ENCODE measurements at regions not wholly inside any gene's neighbourhood (a gene's known extent, or its start where the extent isn't known, plus 50 kb on each side); places are given as distances from the start of the nearest gene placed in this dataset.

DNA sequence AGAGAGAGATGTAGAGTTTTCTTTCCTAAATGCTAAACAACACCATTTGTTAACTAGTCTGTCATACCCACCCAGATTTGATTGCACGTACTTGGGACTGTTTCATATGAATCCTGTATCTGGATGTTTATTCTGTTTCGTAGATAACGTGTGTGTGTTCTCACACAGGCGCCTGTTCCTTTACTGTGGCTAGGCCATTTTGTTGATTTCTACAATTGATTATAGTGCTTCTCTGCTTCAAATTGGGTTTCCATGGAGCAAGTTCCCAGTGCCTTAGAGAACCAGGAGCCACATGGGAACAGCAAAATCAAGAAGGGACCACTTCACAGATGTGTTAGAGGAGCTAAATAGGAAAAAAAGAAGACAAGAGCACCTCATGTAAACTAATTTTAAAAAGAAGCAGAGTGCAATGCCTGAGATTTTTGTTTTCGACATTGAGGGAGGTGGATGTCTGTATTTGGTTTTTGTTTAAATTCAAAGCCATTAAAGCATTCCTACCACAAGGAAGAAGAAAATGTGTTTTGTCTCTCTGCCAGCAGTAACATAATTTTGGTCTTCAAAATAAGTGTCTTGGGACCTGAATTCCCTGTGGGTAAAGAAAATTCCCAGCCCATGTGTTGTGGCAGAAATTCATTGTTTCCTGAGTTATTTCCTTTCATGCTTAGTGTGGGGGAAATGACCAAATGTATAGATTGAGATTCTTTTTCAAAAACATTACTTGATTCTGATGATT, 424.0 kb upstream of the C2CD4B start:
- DNase-seq = no peak

DNA sequence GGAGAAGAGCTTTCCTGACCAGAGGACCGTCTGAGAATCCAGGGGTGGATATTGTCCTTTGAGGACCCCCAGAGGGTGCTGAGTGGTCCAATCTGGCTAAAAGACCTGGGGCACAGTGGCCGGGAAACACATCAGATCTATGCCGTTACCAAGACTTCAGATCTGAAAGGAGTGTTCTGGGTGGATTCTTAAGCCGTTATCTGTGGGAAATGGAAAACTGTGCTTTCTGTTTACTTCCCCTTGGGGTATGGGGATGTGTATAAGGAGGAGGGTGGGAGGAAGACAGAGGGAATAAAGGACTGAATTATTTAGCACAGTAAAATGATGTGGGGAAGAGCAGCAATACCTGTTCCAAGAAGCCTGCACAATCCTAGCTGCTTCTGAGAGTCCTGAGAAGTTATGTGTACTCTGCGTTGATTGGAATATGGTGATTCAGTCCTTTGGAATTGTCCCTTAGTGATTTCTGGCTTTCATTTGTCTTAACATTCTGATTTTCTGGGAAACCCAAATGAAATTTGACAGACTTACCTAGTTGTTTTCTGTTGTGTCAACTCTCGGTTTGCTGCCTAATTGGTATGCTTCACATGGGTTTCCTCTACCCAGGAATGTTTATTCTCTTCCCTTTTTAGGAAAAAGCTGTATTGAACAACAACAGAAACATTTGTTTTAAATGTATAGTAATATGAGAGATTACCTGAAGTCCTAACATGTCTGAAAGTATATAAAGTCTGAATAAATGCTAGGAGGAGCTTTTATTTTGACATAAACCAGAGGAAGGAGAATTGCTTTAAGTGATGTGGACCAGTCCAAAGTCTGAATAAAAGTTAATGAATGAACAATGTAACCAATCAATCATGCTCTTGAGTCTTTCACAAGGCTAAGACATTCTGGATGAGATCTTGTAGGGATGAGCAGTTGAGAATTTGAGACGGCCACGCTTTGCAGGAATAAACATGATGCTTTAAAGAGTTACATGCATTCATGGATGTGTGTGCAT, 427.1 kb upstream of the C2CD4B start:
- DNase-seq = no peak

DNA sequence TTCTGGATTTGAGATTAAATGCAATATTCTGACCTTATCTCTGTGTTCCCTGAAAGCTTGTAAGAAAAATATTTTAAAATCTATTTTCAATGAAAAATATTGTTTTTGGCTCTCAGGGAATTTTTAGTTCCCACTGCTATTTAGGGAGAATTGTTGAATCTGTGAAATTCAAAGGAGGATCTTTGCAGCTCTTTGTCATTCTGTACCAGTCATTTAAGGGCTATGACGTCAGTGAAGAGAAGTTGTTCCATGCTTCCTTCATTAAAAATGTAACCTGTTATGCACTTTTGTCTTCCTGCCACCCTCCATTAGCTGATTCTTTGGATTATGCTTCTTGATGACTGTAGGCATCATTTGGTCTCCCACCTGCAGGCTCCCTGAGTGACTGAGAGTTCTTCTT, 427.8 kb upstream of the C2CD4B start:
- no peak for DNase-seq

DNA sequence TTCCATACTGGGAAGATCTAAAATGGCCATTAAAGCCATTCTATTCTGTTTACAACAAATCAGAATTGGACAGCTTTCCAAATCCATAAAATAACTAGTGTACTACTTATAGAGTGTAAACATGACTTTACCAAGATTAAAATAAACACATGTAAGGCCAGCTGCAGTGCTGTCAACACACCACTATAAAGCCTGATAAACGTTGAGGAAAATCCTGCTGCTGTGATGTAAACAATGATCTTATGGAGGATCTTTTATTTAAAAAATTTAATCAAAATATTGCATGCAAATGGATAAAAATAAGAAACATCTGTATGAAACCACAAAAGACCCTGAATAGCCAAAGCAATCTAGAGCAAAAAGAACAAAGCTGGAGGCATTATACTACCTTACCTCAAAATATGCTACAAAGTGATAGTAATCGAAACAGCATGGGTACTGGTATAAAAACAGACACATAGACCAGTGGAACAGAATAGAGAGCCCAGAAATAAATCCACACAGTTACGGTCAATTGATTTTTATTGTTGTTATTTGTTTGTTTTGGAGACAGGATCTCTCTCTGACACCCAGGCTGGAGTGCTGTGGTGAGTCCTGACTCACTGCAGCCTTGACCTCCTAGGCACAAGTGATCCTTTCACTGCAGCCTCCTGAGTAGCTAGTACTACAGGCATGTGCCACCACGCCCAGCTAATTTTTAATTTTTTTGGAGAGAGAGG, 428.8 kb upstream of the C2CD4B start:
- no peak for DNase-seq

DNA sequence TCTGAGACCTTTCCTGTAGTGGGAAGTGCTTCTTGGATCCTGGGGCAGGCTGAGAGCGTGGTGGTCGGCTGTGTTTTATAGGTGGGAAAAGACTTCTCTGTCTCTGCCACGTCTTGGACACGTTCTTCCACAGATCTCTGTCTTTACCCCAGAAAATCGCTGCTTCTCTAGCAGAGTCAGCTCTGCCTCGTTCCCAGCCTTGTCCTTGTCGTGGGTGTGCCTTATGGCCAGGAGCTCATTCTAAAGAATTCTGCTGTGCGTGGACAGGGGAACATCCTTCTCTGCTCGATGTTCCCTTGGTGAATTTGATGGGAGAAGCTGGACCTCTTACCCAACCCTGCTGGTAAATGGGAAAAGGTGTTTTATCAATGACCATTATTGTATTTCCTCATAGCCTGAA, 433.1 kb upstream of the C2CD4B start:
- no peak for DNase-seq

DNA sequence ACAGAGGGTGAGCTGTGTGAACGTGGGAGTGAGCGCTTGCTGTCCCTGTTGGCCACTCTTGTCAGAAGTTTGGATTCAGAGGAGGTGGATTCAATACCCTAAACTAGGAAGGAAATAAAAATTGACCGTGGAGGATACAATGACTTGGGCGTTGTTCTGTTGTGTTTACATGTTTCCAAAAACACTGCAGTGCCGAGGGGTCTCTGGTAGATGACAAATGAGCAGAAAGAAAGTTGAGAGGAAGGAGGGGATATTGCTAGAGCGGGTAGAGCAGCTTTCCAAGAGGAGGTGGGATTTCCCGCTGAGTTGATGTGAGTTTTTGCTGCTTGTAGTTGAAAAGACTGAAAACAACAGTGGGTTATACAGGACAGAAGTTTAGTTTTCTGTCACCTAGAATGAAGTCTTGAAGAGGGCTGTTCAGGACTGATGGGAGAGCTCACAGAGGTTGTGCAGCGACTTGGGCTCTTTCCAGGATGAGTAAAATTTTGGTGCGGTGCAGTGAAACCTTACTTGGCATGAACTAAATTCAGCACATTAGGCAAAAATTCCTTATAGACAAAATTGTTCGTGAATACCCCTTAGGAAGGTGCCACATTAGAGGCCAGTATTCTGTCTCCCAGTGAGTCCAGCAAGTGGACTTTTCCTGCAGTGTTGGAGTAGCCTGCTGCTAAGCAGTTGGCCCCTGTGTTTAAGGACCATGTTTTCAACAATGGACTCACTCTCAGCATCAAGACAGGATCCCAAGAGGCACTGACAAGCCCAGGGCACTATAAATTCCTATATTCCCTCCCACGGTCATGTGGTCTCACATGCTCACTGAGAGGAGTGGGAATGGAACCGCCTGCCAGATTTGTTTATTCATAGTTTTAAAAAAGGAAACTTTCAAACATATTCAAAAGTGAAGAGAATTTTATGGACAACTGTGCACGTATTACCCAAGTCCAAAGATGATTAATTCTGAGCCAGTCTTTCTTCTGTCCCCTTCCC, 435.0 kb upstream of the C2CD4B start:
- DNase-seq = no peak

DNA sequence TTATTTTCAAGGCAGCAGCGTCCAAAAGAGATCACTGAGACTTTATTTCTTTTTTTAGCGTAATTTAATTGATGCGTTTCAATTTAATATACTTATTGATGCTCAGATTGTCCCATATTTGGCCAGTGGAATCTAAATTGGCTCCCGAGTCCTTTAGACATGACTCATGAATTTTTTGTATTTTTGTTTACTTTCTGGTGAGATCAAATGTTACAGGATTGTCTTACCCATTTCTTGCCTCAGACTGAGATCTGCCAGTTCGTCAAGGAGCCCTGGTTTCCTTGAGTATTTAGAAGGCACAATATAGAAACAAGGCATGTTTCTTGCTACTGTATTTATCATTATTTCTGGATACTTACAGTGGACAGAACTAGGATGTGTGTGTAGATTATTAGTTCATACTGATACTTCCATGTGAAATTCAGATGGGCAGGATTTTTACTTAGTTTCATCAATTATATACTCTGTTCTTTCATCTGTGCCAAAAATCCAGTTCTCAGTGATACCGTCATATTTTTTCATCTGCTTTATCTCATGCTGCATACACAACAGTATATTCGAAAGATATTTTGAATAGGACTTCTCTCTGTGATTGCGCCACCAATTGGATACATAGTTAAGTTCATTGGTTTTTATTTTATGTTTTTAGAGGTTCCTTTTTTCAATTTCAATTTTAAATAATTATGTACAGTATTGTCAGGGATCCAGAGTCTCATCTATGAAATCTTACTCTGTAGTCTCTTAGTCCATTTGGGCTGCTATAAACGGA, 436.9 kb upstream of the C2CD4B start:
- no peak for DNase-seq

DNA sequence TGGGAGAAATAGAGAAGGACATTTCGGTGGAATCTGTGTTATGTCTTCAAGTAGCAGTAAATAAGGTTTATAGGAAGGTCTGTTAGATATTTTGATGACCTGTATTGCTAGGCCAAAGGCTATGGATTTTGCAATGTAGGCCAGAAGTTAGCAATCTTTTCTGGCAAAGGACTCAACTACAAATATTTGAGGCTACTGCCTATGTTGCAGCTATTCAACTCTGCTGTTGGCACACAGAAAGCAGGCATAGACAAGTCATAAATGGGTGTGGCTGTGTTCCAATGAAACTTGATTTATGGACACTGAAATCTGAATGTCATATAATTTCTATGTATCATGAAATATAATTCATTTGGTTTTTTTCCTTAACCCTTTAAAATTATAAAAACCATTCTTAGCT, 438.7 kb upstream of the C2CD4B start:
- no peak for DNase-seq

DNA sequence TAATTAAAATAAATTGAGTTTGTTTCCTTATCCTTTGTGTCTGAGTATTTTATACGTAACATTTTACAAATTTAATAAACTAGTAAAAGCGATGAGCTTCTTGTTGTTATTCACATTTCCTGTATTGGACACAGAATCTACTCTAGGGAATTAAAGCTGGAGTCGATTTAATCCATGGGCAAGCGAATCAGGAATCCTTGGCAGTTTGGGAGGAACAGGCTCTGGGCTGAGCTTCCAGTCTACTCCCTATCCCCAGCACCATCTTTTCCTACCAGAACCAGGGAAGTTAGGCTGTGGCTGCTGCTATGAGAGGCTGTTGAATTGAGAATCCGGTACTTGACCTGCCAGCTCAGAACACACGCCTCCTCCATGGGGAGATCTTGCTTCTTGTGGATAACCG, 437.3 kb upstream of the TPM1 start:
- DNase-seq = no peak

DNA sequence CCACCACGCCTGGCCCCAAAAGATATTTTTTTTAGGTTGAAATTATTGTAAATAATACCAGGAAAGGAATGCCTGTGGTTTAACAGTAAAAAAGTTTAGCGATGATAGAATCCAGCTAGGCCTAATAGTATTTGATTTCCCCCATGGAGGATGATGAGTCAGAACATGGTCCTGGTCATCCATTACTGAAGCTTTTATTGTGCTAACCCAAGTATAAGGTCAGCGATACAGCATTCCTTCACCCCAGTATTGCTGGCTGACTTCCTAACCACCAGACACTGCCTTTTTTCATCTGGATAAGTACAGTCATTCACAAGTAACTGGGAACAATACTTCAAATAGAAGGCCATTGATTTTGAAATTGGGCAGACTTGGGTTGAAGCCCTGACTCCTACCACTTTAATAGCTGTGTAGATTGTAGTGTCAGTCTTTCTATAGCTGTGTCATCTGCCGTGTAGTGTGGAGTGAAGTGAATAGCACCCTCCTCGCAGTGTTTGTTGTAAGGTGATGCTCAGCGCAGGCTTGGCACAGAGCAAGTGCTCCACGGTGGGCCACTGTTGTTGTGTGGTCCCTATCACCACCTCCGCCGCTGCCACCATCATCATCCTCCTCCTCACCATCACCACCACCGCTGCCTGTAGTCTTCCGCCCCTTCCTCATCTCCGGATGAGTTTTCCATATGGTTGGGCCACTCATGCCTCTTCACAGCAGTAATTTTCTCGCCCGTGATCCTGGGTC, 436.0 kb upstream of the TPM1 start:
- no peak for DNase-seq

DNA sequence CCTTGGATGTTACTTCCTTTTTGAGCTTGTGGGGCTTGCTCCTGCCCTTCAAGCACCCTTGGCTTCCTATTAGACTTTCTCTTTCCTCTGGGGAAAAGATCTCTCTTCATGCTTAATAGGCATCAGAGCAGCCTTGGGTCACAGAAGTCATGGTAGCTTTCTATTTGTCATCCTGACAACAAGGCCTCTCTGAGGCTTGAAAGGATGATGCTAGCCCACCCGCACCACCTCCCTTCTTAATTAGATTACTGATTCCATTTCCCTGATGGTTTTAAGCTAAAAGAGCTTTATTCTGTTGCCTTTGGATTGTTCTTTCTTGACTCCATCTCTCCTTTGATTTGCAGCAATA, 435.5 kb upstream of the TPM1 start:
- DNase-seq = no peak

DNA sequence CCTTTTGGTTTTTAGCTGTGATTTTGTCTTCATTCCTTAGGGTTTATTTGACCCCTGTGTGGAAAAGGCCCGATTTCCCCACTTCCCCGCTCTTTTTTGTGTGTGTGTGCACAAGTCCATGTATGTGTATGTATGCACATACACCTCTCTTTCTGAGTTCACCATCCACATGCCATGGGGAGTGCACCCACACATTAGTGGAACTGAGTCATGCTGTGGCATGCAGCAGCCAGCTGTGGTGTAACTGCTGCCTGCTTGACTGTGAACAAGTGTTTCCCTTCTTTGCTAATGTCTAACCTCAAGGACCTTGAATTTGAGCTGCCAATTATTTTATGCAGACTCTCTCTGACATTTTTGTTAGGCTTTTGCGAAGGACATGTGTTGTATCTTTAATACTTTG, 434.9 kb upstream of the TPM1 start:
- no peak for DNase-seq

DNA sequence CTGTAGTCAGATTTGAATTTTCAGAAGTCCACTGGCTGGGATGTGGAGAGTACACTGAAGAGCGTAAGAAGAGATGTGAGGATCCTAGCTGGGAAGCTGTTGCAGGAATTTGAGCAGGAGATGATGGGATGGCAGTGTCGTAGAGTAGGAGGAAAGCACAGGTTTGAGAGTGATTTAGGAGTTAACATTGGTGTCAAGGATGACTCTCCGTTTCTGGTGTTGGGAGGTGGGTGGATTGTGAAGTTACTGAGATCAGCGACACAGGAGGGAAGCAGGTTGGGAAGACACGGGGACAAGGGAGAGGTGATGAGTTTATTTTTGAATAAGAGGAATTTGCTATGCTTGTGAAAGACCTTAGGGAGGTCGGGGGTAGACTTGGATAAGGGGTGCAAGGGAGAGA, 434.2 kb upstream of the TPM1 start:
- DNase-seq = no peak

DNA sequence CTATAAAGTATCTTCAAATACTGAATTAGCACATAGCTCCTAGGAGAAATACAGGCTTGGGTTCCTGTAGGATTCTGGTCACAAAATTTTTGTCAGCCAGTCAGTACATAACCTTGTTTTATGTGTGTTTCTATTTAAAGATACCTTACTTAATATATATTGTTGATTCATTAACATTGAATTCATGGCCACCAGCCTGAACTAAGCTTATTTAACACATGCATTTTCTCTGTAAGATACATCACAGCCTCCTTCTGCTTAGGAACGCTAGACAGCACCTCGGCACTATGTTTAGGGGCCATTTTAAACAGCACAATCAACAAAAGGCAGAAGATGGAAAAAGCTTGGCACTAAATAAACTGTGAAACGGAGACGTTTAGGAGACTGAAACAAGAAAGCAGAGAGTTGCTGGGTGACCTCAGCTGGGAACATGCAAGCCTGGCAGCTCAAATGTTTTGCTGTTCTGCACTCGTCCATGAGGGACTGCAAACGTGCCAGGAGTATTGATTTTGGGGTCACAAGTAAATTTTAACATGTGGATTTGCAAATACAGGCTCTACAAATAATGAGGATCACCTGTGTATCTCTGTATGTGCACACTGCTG, 432.2 kb upstream of the TPM1 start:
- no peak for DNase-seq

DNA sequence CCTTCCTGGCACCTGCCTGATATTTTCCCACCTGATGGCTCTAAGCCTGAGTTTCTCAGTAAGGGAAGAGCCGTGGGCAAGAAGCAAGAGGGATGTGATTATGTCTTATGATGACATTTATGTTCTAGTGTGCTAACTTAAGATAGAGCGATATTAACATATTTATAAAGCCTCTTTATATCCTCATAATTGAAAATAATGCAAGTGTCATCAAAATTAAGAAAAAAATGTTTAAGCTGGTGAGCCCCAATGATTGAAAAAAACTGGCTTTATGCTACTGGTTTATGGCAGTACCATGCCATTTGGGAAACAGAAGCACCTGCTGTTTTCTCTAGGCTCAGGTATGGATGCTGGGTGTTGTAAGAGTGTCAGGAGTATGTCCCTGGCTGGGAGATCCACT, 431.5 kb upstream of the TPM1 start:
- DNase-seq = no peak

DNA sequence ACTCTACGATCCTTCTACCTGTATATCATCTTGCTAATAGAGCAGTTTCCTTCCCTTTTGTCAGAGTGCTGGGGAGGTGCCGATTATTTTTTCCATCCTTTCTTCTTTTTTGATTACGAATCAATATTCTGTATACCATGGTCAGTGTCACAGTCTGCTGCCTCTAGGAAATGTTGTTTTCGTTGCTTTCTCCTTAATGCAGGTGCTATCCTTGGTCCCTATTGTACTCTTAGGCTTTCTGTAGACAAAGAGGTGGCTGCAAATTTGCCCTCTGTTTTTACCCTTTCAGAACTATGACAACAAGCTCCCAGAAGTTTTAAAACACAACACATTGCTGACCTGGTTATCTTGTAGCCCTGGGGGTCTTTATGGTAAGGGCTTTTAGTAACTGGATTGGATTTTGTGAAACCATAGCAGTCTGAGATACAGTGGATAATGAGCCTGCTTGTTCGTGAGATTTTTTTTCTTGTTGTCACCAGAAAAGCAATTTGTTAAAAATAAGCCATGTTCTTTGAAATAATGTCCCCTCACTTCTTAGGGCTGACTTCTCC, 430.3 kb upstream of the TPM1 start:
- DNase-seq = no peak

DNA sequence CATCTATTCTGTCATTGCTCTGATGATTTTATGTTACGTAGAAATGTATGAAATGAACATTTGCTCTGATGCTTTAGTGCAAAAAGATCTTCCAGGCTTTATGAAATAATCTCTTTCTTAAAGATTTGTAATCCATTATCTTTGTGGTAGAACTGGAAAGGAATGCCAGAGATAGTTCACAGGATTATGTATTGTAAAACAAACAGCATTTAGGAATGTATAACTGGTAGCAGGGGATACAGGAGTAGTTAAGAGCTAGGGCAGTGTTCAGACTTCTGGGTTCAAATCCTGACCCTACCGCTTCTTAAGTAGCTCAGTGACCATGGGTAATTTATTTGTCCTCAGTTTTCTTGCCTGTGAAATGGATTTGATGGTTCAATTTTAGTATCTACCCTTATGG, 429.8 kb upstream of the TPM1 start:
- no peak for DNase-seq

DNA sequence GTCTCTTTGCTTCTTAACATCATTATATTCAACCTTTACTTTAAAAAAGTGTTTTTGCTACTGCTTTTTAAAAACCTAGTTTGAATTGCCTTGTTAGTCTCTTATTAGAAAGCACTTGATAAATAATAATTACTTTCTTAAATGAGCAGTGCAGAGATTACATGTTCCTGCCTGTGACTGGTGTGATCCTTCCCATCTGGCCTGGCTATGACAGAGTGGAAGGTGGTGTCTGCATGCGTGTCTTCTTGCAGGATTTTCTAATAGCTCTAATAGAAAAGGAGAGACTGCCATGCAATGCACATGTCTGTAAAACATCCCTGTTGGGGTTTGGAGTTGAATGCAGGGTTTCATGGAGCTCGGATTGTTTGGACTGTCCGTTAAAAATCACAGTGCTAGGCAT, 425.8 kb upstream of the TPM1 start:
- DNase-seq = no peak

DNA sequence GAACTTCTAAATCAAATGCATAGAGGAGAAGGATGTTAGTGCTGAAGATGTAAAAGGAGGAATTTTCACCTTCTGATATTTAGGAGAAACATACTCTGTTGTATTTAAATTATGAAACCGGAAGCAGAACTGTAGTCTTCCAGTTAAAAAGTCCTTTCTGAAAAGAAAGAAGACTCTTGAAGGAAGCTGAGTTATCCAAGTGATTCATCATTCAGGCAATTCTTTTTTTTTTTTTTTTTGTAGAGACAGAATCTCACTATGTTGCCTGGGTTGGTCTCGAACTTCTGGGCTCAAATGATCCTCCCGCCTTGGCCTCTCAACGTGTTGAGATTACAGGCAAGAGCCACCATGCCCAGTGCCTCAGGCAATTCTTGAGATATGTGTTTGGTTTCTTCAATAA, 424.8 kb upstream of the TPM1 start:
- no peak for DNase-seq

DNA sequence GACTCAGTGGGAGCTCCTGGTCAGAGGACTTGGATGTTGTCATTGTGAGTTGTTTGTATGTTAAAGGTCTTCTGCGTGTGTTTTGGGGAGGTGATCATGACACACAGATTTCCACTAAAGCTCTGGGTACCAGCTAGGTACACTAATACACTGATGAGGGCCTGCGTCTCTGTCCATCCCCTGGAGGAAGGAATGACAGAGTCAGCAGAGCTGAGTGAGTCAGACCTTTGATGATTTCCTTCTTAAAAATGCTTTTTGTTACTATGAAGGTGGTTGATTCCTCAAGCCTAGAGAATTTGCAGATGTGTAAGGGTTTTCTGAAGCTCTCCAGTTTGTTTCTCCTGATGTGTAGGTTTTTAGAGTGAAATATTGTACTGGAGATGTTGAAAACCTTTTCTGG, 424.1 kb upstream of the TPM1 start:
- DNase-seq = no peak
